HG03571 (cell line): ENCODE measurements at regions not wholly inside any gene's neighbourhood (a gene's known extent, or its start where the extent isn't known, plus 50 kb on each side); places are given as distances from the start of the nearest gene placed in this dataset.

Experiments used
- ATAC-seq: cut with Tn5 transposase; IDR thresholded peaks from one replicate; pipeline ENCODE4 v1.9.1; 2021; ENCODE audit not compliant: unreplicated experiment

DNA sequence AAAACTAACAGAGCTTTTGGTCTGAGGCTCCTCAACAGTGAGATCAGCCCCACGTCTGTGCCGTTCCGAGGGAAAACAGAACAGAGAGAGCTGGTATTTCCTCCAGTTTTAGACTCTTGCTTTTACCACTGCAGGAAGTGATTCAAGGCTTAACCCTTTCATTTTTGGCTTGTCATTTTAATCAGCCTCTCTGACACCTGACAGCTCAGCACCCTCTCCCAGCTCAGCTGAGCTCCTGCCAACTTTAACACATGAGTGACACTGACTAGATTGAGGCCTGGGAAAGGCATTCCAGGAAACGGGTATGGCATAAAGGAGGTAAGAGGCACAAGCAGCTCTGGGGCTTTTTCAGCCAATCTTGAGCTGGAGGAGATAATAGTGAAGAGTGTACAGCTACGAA, 239.4 kb upstream of the SKOR2 start:
- no peak for ATAC-seq

DNA sequence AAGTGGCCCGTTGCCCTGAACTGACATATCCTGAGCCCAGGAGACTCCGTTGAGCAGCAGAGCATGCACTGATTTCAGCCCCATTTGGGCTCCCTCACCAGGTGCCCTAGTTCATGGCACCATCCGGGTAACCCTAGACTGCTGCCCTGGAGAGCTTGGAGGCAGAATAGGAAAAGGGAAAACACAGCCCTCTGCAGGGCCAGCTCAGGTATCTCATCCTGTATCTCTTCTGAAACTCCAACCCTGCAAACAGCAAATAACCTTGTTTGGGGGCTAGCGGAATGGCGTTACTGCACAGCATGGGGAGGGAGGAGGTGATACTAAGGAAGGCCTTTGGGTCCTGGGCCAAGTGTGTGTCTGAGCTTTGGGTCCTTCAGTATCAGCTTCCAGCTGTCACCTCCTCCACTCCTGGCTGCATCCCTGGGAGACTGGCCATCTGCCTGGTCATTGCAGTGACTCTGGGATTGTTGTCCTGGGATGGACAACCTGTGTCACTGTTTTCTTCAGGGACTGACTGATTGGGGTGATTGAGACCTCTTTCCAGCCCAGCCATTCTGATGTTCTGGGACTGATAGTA, 233.8 kb upstream of the SKOR2 start:
- ATAC-seq: no peak

DNA sequence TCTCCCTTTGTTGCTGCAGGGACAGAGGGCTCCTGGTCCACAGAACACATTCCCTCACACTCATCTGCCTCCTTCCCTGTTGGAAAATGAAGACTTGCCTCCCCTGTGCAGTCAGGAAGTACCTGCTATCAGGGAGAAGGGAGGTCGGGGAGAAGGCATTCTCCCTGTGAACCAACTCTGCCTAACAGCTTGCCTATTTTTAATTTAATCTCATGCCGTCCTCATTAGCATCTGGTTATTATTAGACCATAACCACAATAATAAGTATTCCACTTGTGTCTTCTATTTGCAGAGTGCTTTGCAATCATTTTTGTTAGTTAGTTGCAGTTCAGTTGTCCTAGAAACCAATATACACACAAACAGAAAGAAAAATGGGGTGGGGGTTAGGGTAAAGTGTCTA, 232.6 kb upstream of the SKOR2 start:
- ATAC-seq: no peak

DNA sequence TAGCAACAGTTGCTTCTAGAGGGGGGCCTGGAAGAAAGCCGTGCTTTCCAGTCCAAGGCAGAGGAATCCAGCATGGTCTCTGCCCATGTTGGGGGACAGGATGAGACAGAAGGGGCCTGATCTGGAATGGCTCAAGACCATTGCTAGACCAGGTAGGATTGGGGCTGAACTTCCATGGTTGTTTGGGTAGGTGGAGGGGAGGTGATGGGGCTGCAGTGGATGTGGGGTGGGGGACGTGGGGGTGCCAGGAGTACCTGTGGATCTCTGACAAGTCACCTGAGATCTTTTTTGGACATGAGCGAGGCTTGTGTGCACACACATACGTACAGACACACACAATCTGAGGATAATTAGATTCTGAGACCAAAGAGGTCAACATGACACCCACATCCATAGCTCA, 228.7 kb upstream of the SKOR2 start:
- ATAC-seq: no peak

DNA sequence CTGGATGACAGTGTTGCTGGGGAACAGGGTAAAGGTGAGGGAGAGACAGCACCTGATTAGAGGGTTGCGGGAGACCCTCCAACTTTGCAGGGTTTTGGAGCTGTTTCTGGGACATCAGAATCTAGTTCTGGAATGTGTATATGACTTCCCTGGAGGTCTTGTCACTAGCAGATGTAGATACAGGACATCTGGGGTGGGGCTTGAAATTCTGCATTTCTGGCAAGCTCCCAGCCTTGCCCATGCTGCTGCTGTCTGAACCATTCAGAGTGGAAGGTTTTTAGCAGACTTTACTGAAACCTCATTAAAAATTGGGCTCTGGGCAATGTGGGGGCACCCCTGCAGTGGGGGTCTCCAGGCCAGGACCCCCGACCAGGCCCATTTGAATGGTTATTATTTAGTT, 220.3 kb upstream of the SKOR2 start:
- ATAC-seq: no peak

DNA sequence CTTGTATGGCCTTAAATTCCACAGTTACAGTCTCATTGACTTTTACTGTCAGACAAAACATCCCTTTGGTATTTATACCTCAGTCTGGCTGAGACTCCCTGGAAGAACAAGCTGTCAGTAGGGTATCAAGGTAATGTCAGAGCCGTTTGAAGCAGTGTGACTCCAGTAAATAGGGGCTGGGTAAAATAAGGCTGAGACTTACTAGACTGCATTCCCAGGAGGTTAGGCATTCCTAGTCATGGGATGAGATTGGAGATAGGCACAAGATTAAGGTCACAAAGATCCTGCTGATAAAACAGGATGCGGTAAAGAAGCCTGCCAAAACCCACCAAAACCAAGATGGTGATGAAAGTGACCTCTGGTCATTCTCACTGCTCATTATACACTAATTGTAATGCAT, 219.5 kb upstream of the SKOR2 start:
- ATAC-seq: no peak

DNA sequence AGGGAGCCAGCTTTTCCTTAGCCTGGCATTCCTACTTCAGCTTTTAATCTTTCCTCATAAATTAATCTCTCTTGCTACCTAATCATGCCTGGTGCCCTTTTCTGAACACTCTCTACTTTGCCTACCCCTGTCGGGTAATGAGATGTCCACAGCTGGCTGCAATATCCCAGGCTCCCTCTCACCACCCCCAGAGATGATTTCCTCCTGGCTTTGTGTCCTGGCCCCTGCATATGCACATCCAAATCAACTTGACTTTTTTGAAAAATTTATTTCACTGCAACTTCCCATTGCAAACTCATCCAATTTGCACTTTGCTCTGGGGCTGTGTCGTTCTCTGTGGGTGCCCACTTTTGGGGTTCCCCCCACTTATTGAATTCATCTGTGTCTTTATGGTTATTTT, 218.1 kb upstream of the SKOR2 start:
- ATAC-seq: no peak

DNA sequence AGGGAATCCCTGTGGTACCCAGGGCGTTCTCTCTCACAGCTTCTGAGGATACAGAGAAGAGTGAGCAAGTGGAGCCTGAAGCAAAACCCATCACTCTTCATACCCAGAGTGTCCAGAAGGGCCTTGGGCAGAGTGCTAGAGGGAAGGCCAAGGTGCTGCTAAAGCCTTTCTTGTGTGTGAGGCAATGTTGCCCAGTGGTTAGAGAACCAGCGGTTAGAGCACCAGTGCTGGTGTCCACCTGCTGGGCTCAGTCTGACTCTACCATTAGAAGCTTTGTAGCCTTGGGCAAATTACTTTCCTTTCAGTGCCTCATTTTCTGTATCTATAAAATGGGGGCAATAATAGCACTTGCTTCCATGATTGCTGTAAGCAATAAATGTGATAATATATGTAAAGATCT, 210.5 kb upstream of the SKOR2 start:
- ATAC-seq: no peak

DNA sequence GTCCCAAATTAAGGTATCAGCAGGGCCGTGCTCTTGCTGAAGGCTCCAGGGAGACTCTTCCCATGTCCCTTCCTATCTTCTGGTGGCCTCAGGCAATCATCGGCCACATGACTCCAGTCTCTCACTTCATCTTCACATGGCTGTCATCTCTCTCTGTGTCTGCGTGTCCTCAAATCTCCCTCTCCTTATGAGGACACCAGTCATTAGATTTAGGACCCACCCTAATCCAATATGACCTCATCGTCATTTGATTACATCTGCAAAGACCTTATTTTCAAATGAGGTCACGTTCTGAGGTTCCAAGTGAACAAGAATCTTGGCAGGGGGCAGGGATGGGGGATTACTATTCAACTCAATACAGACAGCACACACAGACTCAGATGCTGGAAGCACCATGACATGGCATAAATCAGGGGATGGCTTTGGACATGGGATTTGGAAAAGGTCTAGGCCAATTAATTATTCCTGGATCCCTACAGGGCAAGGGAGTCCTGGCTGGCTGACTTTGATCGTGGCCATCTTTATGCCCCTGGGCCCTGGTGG, 210.0 kb upstream of the SKOR2 start:
- ATAC-seq: no peak

DNA sequence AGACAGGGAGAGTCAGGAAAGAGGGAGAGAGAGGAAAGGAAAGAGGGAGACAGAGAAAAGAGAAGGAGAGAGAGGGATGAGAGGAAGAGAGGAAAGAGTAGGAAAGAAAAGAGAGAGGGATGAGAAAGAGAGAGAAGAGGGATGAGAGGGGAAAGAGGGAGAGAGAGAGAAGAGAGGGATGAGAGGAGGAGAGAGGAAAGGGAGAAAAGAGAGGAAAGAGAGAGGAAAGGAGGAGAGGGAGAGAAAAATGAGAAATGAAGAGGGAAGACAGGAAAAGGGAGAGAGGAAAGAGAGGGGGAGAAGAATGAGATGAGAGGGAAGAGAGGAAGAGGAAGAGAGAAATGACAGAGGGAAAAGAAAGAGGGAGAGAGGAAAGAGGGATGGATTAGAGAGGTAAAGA, 207.0 kb upstream of the SKOR2 start:
- ATAC-seq: no peak

DNA sequence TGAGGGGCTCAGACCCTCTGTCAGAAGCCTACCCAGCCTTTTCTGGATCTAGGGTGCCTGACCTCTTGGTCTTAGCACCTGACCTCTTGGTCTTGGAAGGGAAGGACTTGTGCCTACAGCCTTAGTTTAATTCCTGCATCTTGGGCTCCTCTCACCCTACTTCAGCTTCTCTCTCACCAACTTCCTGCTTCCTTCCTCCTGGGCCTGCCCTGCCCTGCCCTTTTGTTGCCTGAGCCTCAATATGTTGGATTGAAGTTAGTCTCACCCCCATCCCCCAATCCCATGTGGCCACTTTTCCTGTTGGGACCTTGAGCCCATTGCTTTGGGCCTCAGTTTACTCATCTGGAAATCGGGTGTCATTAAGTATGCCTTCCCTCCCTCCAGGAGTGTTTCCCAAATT, 206.2 kb upstream of the SKOR2 start:
- no peak for ATAC-seq

DNA sequence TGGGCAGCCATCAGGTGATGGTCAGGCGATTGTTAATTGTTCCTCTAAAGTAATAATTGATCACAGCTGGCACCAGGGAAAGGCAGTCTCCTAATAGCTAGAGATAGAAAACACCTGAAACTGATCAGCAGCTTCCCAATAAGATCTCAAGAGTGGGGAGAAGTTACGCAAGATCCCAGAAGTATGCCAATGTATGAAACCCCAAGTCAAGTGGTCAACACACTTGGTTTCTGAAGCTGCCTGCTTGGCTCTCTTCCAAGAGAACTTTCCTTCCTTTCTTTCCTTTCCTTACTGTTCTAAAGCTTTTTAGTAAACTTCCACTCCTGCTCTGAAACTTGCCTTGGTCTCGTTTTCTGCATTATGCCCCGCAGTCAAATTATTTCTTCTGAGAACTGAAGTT, 201.6 kb upstream of the SKOR2 start:
- no peak for ATAC-seq

DNA sequence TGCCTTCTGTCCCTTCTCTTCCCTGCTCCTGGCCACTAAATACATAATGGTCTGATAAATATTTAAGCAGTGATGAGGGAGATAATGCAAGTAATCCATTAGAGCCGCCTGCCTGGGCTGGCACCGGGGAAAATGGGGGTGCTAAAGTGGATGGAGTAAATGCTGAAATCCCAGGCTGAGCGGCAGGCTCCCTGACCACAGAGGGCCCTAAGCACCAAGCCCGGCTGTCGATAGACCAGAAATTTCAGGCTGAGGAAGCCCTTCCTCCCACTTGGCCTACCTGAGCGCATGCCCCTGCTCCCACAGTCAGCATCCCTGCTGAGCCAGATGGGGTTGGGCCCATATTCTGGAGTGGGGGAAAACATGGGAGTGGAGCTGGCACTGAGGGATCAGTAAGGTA, 197.5 kb upstream of the SKOR2 start:
- ATAC-seq: no peak

DNA sequence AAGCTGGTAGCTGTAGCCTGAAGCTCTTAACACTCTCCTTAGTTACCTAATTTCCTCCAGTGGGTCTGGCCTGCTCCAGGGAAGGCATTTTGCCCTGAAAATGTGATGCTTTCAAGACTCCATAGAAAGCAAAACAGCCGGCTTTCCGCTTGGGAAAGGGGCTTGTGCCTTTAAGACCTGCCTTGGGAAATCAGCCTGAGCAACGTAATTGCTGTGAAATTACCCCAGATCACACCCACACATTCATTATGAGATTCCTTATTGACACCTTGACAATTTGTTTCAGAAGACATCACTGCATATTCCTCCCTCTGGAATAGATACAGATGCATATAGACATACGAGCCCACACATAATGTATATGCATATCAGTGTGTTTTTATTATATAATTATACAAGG, 190.5 kb upstream of the SKOR2 start:
- ATAC-seq: no peak

DNA sequence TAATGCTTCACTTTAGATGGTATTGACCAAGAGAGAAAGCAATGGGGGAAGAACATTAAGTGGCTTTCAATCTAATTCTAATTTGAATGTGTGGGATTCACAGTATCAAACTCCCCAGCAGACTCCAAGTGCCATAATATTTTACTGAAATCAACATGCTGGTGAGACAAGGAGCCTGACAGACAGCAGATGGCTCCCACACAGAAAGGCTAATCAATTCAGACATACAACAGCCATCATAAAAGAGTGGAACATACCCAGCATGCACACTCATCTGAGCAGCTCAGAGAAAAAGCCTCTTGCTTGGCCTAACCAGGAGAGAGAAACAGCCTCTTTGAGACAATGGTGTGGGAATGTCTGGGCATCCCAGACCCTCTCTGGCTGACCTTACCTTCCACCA, 186.5 kb upstream of the SKOR2 start:
- no peak for ATAC-seq

DNA sequence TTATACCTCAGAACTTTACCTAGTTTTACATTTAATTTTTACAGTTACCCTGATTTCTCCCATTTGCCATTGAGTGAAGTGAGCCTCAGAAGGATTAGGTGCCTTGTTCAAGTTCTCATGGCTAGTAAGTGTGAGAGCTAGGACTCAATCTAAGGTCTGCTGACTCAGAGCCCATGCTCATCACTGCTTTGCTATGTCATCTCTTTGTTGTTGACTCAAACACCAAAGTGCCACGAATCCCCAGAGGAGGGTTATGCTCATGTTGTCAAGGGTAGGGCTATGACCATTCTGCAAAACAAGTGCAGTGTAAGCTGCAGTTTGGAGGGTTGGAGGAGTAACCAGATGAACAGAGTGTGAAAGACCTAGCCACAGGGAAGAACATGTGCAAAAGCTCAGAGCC, 185.4 kb upstream of the SKOR2 start:
- no peak for ATAC-seq

DNA sequence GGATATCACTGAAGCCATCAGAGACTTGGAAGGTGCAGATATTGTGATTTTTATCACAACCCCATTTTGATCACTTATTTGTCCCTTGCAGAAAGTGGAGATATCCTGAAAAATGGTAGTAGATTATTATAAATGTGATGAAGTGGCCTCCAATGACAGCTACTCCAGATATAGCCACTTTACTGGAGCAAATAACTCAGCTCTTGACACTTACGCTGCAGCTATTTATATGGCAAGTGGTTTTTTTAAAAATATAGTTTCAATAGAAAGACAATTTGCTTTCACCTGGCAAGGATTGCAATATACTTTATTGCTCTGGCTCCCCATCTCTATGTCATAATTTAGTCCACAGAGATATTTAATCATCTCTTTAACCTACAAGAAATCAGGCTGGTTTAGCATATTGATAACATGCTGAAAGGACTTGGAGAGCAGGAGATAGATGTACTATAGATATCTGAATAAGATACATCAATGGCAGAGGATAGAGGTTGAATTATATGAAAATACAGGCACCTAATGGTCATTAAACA, 182.8 kb upstream of the SKOR2 start:
- no peak for ATAC-seq

DNA sequence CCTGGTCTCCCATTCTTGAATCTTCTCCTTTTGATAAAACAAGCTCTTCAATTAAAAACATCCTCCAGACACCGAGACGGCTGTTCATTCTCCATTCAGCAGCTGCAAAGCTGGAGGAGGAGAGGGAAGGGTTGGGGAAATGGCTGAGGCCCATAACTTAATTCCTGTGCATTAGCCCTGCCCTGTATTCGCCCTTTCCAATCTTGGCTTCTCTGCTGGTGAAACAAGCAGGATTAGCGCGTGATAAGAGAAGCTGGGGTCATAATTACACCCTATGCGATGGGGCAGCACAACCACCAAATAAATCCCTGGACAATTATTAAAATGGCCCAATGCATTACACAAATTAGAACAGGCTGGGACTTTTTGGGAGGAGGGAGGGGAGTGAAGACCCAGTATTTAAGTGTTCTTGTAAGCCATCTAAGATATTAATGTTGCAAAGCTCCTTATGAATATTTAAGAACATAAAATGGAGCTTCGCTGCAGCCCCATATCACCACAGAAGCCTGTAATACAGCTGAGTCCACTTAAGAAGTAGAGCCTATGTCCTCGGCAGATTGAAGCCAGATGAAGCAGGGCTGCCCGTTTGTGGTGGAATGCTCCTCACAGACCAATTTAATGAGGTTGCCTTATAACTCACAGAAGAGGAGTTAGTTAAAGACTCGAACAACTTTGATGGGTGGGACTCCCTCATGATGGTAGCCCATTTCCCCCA, 176.6 kb upstream of the SKOR2 start:
- ATAC-seq: no peak

DNA sequence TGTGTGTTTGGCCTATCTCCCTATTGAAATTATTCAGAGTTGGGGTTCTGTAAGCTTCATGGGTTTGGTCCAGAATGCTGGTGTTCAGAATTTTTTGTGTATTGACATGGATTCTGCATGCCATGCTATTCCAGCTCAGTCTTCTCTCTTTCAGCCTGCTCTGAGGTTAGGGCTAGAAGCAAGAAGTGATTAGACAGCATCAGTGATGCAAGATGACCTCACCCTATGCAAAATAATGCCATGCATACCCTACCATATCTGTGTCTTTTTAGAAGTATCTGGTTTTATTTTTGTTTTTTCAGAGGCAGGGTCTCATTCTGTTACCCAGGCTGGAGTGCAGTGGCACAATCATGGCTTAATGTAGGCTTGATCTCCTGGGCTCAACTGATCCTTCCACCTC, 175.6 kb upstream of the SKOR2 start:
- ATAC-seq: no peak

DNA sequence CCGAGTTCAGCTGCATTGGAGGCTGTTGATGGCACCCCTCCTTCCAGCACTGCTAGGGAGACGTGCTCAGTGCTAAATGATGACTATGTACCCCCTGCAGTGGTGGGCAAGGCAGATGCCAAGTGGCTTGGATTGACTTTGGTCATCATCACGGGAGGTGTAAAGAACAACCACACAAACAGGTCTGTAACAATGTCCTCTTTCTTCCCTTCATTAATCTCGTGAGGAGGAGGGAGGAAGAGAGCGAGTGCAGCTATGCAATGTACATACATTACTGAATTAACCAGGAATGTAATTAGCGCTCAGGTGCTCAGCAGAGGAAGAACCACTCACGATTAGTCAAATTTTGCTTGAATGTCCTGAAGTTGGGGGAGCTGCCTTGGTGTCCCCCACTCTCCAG, 173.9 kb upstream of the SKOR2 start:
- no peak for ATAC-seq

DNA sequence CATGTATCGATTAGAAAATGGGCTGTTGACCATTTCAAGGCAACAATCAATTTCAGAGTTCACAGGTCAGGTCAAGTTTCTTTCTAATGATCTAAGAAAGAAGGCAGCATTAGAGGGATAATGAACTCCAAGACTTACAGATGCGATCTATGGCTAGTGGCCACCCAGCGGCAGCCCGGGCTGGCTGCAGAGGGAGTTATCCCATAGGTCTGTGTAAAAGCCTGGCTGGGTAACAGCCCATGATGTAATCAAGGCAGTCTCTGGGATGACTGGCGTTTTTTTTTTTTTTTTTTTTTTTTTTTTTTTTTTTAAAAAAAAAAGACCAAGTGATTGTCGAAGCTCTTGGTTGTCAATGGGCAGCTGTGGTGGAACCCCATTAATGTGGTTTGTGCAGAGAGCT, 171.1 kb upstream of the SKOR2 start:
- no peak for ATAC-seq

DNA sequence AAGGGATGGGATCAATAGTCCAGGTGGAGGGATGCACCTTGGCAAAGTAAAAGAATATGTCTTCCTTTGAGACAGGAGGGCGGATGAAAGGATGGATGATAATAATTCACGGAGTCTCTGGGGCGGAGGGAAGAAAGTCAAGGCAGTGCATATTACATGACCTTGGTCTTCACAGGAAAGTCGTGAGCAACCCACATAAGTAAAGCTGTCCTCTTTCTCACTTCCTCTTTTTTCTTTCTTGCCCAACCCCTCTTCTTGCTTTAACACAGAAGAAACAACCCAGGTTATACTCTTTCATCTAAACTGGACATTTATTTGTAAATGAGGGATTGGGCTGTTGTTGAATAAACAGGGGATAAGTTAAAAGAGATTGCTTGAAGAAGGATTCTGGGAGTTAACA, 168.7 kb upstream of the SKOR2 start:
- no peak for ATAC-seq

DNA sequence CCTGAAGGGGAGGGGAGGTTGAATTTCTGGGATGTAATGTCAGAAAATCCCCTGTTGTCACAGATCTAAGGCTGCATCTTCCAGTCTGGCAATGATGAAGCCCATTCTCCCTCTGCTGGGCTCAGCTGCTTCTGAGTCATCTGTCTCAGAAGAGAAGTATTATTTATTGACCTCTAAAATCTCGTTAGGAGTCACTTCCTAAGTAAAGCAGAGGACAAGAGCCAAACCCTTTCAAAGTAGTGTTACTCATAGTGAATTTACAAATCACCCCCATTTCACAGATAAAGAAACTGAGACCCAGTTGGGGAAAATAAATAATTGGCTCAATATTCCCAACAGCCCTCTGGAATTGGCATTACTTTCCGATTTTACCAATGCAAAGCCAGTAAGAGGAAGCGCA, 167.3 kb upstream of the SKOR2 start:
- ATAC-seq: no peak
